Transverse colon (tissue), 4 donors: ENCODE measurements at regions not wholly inside any gene's neighbourhood (a gene's known extent, or its start where the extent isn't known, plus 50 kb on each side); places are given as distances from the start of the nearest gene placed in this dataset.

ENCODE experiments used
- DNase-seq: peaks from one replicate; pipeline ENCODE4 v3.0.0-alpha.2; 2019
- H3K27ac ChIP-seq, 4 donors: fragments of 200-600 bp; sonication (generic); 2 replicates each; pipeline ENCODE4 v1.5.1; 2016 to 2018; ENCODE audit warnings: inconsistent platforms in 4 of 4
- H3K27me3 ChIP-seq: fragments of 200-600 bp; sonication (generic); 2 replicates; pipeline ENCODE4 v1.5.1; 2017; ENCODE audit warnings: inconsistent platforms
- H3K36me3 ChIP-seq, 4 donors: fragments of 200-600 bp; sonication (generic); 2 replicates each; pipeline ENCODE4 v1.5.1; 2017 to 2019; ENCODE audit warnings: inconsistent platforms in 4 of 4
- H3K4me1 ChIP-seq, 4 donors: fragments of 200-600 bp; sonication (generic); 2 replicates each; pipeline ENCODE4 v1.5.1; 2017 to 2020; ENCODE audit warnings: inconsistent platforms in 4 of 4
- H3K4me3 ChIP-seq, 4 donors: fragments of 200-600 bp; sonication (generic); 1 replicate in 1 of 4; 2 replicates in 3 of 4; pipeline versions ENCODE4 v1.5.1 to v1.6.1; 2017 to 2019; ENCODE audit warnings: inconsistent platforms in 4 of 4
- H3K9me3 ChIP-seq, 2 donors: fragments of 200-600 bp; sonication (generic); 2 replicates each; pipeline ENCODE4 v1.5.1; 2017 to 2019; ENCODE audit warnings: inconsistent platforms in 2 of 2
- EP300 ChIP-seq: sonication (generic); formaldehyde crosslinking; IDR thresholded peaks from one replicate; pipeline ENCODE4 v1.6.1; 2017; ENCODE audit warnings: antibody characterized with exemption, low read depth
- POLR2A ChIP-seq: fragments of 450-650 bp; IDR thresholded peaks from one replicate; pipeline ENCODE4 v1.6.1; 2016; ENCODE audit warnings: antibody characterized with exemption, mild to moderate bottlenecking, moderate library complexity
- POLR2AphosphoS5 ChIP-seq, 3 donors: sonication (generic); formaldehyde crosslinking; IDR thresholded peaks; one replicate each; pipeline ENCODE4 v1.6.1; 2016; ENCODE audit warnings: antibody characterized with exemption in 3 of 3
- WGBS, 2 donors: methylation state at CpG; one replicate each; pipeline ENCODE4 v1.1.5; 2018; ENCODE audit warnings: low coverage in 1 of 2; 5-methylcytosine and 5-hydroxymethylcytosine counted together
- in situ Hi-C, 4 donors: fragments of 200-750 bp; cut with MboI; loops; one replicate each; pipeline versions ENCODE4 v1.15.0 to v1.15.1; 2017; ENCODE audit warnings: low sequenced_read_pairs in 3 of 4, low pct_ligation_motif_present in 1 of 4, low pct_unique_long_range_greater_than_20kb in 1 of 4
- intact Hi-C: fragments of 100-400 bp; cut with DNase I; formaldehyde crosslinking; loops from one replicate; pipeline ENCODE4 v1.15.1; 2023; ENCODE audit warnings: low total_unique reads
- TF ChIP-seq, protein P1 (sequence below), 5 experiments: fragments of 200-600 bp in 3 of 5; fragments of 450-650 bp in 2 of 5; sonication (generic) in 3 of 5; IDR thresholded peaks; 1 replicate in 2 of 5; 2 replicates in 3 of 5; pipeline ENCODE4 v1.5.1; 2016 to 2017; ENCODE audit warnings: antibody characterized with exemption in 5 of 5, inconsistent platforms in 3 of 5, mild to moderate bottlenecking in 2 of 5, moderate library complexity in 1 of 5

DNA sequence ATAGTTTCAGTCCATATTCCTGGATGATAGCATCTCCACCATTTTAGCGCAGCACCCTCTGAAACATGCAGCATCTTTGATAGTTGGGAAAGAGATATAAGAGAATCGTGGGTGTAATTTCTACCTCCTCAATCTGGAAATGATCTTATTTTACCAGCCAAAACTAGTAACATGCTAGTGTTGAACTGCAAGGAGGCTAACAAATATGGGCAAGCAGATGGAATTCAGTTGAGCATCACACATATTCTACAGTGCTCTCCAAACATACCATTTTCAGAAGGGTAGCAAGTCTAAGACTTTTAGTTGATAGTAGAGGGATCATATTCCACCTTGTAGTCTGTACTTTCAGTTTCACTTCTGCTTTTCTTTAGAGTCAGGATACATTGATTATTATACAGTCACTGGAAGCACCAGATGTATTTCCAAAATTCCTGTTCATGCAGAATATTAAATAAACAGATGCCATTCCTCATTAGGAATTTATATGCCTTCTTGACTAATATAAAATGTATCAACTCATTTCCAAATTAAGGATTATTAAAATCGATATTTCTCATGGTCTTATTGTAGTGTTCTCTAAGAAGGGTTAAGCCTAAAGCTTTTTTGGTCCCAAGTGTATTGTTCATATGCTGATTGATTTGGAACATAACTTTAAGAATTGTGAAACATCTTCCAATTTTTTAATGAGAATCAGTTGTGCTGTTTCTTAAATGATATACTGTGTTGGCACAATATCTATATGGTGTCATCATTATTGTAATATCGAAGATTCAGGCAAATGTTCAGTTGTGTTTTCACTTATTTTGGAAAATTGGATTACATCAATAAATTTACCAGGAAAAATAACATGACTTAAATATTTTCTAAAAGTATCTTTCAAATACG lies 362.0 kb downstream of the CENPW start:
- Histone ChIP-seq H3K27me3 (no peaks in the 10 kb centered on the region), H3K4me3 (no peak overlapping the region), H3K4me1 (no peaks in the 10 kb centered on the region), H3K36me3 (no peaks in the 10 kb centered on the region), H3K9me3 (no peaks in the 10 kb centered on the region), H3K27ac (no peak overlapping the region)
- WGBS, 2 donors, result 71 to 74% methylated on average over 5 of the region's 5 CpGs
- in situ Hi-C loops (no loop called here), intact Hi-C loops (no loop called here)
- DNase-seq, result no peak
- TF ChIP-seq, protein P1, sequence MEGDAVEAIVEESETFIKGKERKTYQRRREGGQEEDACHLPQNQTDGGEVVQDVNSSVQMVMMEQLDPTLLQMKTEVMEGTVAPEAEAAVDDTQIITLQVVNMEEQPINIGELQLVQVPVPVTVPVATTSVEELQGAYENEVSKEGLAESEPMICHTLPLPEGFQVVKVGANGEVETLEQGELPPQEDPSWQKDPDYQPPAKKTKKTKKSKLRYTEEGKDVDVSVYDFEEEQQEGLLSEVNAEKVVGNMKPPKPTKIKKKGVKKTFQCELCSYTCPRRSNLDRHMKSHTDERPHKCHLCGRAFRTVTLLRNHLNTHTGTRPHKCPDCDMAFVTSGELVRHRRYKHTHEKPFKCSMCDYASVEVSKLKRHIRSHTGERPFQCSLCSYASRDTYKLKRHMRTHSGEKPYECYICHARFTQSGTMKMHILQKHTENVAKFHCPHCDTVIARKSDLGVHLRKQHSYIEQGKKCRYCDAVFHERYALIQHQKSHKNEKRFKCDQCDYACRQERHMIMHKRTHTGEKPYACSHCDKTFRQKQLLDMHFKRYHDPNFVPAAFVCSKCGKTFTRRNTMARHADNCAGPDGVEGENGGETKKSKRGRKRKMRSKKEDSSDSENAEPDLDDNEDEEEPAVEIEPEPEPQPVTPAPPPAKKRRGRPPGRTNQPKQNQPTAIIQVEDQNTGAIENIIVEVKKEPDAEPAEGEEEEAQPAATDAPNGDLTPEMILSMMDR (IDR thresholded peaks at IDR 0.05), result no peak
- TF ChIP-seq EP300 (no peak), POLR2A (no peak), POLR2AphosphoS5 (IDR thresholded peaks at IDR 0.05) (no peak)

DNA sequence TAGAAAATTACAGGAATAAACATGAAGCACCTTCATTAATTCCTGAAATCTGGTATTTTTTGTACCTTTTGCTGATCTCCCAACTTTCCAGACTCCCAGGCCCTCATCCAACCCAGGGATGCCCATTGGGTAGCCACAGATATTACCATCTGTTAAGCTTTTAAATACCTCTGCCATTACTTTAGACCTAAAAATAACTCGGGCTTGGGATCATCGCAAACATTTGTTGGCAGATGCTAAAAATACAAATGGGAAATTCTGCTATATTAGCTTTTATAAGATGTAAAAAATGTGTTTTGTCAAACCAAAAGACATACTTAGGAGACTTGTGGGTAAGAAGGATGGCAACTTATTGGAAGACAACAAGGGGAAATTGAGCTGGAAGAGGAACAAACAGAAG lies 376.1 kb downstream of the CENPW start:
- Histone ChIP-seq H3K36me3 (no peaks in the 10 kb centered on the region), H3K4me1 (no peaks in the 10 kb centered on the region), H3K27me3 (no peaks in the 10 kb centered on the region), H3K27ac (no peak overlapping the region), H3K9me3 (no peaks in the 10 kb centered on the region), H3K4me3 (no peak overlapping the region)
- DNase-seq, result no peak
- intact Hi-C loops, result no loop called here
- 70 to 86% methylated on average over 2 of the region's 2 CpGs for WGBS, 2 donors
- TF ChIP-seq POLR2AphosphoS5 (IDR thresholded peaks at IDR 0.05) (no peak), POLR2A (no peak), EP300 (no peak)
- TF ChIP-seq, protein P1 (IDR thresholded peaks at IDR 0.05), result no peak
- in situ Hi-C loops, result no loop called here

DNA sequence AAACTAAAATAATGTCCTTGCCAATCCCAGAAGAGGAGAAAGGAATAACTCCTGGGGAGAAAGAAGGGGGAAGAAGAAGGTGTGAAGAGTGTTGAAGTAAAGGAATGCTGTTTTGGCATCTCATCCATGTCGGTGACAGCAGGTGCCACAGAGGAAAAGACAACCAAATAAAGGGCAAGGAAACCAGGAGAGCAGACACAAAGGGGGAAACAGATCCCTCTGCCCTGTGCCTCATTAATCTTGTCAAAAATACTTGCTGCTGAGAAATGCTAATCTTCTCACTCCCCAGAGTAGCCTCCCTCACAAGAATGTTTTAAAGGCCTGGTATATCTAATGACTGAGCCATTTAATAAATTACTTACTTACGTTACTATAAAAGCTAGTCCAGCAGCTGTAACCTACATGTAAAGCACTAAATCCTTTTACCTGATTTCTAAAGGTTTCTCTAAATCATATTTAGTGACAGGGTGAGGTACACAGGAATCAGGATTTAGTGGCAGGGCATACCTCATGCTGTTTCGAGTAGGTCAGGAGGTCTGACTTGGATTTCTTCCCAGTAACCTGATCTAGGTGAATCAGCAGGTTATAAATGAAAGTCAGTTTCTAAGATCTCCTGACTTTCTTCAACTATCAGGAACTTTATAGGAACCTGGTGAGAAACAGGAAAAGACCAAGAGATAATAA lies 377.1 kb downstream of the CENPW start:
- Histone ChIP-seq H3K36me3 (no peaks in the 10 kb centered on the region), H3K27me3 (no peaks in the 10 kb centered on the region), H3K27ac (no peak overlapping the region), H3K9me3 (no peaks in the 10 kb centered on the region), H3K4me3 (no peak overlapping the region), H3K4me1 (no peaks in the 10 kb centered on the region)
- in situ Hi-C loops, result no loop called here
- intact Hi-C loops, result no loop called here
- no peak for DNase-seq
- WGBS, 2 donors, result 32 to 48% methylated on average over 3 of the region's 3 CpGs
- no peak for TF ChIP-seq EP300
- TF ChIP-seq POLR2A, result no peak

DNA sequence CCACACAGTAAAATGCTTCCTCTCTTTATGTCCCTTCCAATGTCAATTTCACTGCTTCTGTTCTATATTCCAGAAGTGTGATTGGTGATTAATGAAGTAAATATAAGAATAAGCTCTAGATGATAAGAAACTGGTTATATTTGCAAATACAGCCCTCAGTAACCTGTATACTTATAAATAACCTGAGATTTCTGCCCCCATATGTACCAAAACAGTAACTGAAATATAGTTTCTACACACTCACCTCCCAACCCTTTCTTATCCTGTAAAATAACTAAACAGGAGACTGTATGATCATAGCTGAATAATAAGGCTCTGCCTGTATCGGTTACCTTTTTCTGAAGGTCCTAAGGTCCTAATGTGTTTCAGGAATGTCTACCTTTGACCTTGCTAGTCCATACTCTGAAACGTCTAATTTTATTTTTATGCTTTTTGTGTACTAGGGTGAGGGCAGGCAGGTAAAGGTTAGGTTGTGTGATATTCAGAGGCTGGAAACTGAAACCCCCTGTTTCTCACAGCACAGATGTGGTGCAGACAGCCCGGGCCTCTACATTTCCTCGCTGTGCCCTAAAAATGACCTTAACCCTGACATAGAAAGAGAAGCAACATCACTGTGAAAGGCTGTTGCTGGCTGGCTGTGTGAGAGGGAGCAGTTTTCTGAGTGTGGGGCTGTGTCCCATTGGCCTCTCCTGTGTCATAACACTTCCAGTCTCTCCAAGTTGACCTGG lies 378.8 kb downstream of the CENPW start:
- TF ChIP-seq POLR2A, result no peak
- Histone ChIP-seq H3K4me3 (no peak overlapping the region), H3K27me3 (no peaks in the 10 kb centered on the region), H3K36me3 (no peaks in the 10 kb centered on the region), H3K4me1 (no peaks in the 10 kb centered on the region), H3K9me3 (no peaks in the 10 kb centered on the region), H3K27ac (no peak overlapping the region)
- no peak for DNase-seq
- intact Hi-C loops (no loop called here), in situ Hi-C loops (no loop called here)
- 37 to 56% methylated on average over 4 of the region's 4 CpGs for WGBS, 2 donors

DNA sequence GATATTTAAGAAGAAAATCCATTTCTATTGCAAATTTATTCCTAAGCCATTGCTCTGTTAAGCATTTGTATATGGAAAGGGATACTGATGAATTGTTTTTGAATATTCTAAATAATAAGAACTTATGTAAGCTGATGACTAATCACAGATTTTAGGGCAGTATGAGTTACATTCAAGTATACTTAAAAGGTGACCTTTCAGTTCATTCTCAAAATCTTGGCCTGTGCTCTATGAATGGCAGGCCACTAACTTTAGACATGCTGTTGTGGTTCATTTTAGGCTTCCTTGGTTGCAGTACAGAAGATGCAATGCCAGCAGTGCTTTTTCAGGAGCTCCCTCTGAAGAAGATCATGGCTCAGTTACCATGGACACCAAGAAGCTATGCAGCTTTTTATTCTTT lies 380.4 kb downstream of the CENPW start:
- DNase-seq, result no peak
- no peak overlapping the region for H3K27ac ChIP-seq
- no peaks in the 10 kb centered on the region for H3K36me3 ChIP-seq
- intact Hi-C loops (no loop called here), in situ Hi-C loops (no loop called here)
- no peak overlapping the region for H3K4me3 ChIP-seq
- no peaks in the 10 kb centered on the region for H3K4me1 ChIP-seq
- no peaks in the 10 kb centered on the region for H3K9me3 ChIP-seq
- H3K27me3 ChIP-seq, result no peaks in the 10 kb centered on the region
- TF ChIP-seq EP300 (no peak), POLR2A (no peak)
